GM19240 (cell line): ENCODE measurements at regions not wholly inside any gene's neighbourhood (a gene's known extent, or its start where the extent isn't known, plus 50 kb on each side); places are given as distances from the start of the nearest gene placed in this dataset.
A peak's percentile ranks its signal among the peaks of the same experiment; 100 is the strongest.
"Not testable (repeated sequence)": the region's sequence is repeated elsewhere in the genome, so short reads cannot be mapped to it uniquely, and the experiment has no call there.

Source experiments
- DNase-seq: peaks from one replicate; pipeline ENCODE4 v3.0.0; 2011; ENCODE audit warnings: low spot score; ENCODE audit not compliant: insufficient read length

DNA sequence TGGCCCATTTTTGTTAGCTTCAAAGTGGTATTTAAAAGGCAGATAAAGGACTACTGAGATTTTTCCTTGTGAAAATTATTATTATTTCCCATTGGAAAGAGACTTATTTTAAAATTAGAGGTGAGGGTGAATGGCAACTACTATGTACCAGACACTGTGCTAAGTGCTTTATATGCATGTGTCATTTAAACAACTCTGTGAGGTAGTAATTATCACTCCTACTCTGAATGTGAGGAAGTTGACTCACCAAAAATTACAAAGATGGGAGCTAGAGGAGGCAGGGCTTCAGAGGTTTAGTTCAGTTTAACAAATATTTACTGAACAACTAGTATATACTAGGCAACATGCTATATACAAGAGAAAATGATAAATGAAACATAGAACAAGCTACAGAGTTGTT, 78.2 kb downstream of the MSL3 start:
- no peak for DNase-seq

DNA sequence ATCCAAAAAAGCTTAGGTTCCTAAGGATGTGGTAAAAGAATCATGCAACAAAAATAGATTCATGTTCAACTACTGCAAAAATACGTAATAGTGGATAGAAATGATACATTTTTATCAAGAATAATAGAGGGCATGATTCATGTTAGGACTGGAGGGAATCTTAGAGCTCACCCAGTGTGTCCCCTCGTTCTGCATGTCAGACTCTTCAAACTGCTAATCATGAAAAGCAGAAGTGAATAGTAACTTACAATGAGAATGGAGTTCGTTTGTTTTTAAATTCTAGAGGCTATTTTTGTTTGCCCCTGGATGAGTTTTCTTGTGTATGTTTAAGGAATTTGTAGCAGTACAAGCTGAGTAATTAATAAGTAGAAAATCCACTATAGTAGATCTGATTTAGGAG, 79.4 kb downstream of the MSL3 start:
- DNase-seq = no peak

DNA sequence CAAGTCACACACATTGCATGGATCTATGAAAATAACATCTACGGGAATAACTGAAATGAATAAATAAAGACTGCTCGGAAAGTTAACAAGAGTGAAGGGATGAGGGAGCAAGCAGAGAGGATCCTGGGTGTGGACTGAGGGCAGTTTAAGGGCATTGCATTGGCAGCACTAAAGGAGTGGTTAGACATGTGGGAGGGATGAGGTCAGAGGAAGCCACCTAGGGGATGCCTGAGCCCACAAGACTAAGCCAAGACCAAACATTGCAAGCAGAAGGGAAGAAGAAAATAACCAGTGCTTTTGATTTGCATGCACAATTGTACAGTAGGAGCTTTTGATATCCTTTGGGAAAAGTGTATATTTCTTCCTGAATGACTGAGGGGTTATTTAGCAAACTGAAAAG, 106.1 kb downstream of the MSL3 start:
- DNase-seq = no peak

DNA sequence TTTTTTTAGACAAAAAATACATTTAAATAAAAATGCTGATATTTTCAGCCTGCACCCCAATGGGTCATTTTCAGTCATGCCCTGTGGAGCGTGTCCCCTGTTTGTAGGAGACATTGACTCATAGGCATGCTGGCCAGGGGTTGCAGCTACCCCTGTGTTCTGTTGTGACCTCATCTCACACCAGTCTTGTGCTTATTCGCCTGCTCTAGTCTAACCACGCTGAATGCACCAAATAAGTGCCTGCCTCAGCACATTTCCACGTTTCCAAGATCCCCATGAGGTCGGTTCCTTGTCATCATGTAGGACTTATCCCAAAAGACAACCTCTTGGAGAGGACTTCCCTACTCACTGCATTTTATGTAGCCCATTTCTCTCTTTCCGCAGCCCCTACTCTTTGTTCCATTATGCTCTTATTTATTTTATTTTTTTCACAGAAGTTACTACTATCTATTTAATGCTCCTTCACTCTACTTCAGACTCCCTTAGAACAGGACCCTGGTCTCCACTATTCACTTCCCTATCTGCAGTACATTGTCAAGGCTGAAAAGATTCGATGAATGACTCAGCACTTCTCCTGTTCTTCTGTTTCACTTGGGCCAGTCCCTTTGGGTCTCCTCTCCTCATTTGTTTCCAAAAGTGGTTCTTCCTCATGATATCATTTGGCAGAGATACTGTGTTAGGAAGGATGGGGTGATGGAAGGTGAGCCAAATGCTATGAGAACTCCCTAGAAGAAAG, 109.7 kb downstream of the MSL3 start:
- DNase-seq = no peak

DNA sequence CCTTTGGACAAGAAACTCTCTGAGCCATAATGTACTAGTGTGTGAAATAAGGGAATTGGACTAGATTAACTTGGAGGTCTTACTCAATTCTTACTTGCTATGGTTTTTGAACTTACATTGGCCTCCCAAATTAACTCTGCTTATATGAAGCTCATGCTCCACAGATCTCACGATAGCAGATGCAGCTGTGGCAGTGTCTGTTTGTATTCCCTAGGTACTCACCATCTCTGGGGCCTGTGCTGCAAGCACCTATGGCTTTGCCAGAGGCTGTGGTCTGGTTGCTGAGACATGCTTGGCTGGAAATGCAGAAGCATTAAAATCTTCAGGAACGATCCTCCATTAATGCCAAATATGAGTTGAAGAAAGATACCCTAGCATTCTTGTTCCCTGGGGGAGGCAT, 112.8 kb downstream of the MSL3 start:
- no peak for DNase-seq

DNA sequence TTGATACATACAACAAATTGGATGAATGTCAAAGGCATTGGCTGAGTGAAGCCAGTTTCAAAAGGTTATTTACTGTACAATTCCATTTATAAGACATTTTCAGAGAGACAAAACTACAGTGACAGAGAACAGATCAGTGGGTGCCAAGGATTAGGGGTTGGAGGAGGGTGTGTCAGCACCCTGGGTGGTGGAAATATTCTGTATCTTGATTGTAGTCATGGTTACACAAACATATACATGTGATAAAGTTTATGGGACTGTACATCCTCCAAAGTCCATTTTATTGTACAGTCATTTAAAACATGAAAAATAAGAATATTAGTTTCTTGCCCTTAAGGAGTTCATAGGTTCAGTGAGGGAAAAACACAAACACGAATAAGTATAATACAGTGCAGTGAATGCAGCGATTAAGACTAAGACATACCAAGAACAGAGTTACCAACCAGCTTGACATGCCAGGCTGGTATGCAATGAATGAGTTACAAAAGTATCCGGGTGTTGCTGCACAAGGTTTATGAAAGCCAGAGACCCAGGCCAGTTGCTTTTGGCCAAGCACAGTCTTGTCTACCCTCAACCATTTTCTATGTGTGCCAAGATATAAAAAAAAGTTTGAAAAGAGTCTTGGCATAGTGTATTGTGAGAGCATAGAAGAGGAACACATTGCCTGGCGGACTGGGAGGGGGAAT, 123.6 kb downstream of the MSL3 start:
- no peak for DNase-seq

DNA sequence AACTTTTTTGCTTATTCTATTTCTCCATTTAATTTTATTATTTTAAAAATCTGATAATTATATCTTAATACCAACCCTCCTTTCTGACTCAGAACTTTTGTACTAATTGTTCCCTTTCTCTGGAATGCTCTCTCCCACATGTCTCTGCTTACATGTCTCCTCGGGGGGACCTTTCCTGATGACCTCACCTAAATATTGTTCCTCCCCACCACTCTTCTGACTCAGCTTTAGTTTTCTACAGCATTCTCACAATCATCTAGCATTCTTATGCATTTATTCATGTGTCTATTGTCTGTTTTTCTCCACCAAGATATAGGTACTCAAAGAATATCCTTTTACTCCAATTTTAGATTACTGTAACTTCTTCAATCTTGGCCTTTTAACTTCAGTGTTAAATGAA, 128.7 kb downstream of the MSL3 start:
- no peak for DNase-seq

DNA sequence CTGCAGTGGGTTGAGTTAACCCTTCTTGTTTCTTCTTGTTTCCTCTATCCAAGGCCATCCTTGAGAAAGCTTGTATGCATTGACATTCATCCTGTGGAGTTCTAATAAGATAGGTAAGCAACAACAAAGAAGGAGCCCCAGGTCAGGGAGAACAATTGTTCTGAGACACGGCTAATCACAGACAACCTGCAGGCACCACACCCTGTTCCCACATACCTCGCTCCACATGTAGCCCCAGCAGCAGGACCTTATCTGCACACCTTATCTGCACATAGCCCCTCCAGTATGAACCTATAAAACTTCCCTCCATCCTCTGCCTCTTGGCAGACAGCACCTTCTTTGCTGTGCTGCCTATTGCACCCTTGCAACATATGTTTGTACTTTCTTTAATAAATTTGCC, 129.1 kb downstream of the MSL3 start:
- no peak for DNase-seq

DNA sequence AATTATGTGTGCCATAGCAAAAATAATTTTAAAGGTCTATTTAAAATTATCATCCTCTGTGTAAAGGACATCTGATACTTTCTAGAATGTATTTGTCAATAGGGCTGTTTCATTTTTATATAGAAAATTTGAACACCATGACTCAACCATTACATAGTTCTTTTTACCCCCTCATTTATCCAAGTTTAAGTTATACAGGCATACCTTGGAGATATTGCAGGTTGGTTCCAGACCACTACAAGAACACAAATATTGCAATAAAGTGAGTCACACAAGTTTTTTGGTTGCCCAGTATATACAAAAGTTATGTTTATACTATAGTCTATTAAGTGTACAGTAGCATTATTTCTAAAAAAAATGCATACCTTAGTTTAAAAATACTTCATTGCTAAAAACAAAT, 130.4 kb downstream of the MSL3 start:
- DNase-seq = no peak

DNA sequence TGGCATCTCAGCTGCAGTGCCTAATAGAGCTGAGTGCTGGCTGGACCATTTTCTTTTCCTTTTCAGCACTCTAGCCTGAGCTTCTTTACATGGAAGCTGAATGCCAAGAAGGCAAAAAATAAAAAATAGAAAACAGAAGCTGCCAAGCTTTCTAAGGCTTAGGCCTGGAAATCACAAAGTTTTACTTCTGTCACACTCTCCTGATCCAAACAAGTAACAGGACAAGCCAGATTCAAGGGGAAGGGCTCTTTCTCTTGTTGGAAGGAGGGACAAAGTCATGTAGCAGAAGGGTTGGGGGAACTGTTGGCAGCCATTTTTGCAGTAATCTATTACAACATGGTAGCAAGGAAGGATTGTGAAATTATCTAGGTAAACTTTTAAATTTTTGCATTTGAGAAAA, 131.8 kb downstream of the MSL3 start:
- DNase-seq = no peak

DNA sequence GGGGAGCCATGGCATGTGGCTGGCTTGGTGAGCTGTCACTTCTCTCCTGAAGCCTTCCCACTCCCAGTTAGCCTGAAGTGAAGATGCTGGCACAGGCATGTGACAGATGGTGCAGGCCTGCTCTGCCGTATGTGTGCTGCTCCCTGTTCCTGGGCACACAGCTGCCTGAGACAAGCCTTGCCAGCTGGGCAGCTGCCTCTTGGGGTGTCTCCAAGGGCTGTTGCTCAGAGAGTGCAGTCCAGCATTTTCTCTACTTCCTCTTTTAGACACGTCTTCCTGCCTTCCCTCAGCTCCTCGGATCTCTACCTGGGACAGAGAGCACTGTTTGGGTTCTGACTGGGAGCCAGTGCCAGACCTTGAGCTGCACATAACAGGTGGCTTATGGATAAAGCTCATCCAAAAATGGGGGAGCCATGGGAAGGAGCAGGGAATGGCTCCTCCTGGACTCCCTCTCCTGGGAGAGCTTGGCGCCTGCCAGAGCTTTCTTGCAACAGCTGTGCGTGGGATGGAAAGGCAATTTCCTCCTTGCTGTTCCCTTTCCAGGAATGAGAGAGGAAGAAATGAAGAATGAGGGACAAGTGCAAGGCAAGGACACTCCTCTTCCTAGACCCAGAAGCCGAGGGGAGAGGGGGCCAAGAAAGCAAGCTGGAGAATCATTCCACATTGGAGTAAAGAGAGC, 132.9 kb downstream of the MSL3 start:
- no peak for DNase-seq

DNA sequence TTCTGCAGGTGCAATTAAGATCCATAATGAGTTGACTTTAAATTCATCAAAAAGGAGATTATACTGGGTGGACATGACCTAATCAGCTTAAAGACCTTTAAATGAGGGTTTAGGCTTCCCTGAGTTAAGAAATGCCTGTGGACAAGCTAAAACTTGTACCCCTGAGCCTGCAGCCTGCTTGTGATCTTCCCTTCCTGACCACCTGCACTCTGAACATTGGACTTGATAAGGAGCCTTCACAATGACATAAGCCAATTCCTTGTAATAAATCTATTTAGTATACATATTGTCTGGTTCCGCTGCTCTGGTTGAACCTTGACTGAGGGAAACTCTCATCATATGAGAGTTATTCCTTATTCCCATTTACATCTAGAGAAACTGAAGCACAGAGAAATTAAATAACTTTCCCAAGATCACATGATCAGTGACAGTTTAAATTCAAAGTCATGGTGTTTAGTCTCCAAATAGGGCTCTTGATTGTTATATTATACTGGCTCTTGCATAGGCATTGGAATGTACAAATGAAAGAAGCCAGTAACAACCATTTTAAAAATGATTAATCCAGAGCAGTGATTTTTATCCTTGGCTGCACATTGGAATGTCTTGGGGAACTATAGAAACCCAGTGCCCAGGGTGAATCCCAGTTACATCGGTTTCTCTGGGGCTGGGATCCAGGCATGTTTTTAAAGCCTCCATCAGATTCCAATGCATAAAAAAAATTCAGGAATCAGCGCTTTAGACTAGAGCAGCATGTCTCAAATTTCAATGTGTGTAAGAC, 136.1 kb downstream of the MSL3 start:
- no peak for DNase-seq

DNA sequence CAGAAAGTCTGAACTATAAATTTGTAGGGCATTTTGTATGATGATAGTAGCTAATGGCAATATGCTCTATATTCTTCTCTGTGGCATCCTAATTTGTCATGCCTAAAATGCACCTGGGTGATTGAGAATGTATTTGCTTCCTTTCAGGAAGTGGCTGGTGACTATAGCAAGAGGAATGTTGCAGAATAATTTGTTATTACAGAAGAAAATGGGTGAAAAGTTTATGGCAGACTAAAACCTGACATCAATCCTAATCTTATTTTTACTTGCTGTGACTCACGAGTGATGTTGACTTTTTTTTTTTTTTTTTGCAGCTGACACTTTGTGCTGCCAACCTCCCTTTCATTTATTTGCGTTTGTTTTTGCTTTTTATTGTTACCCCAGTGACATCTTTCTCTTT, 141.1 kb downstream of the MSL3 start:
- DNase-seq = no peak

DNA sequence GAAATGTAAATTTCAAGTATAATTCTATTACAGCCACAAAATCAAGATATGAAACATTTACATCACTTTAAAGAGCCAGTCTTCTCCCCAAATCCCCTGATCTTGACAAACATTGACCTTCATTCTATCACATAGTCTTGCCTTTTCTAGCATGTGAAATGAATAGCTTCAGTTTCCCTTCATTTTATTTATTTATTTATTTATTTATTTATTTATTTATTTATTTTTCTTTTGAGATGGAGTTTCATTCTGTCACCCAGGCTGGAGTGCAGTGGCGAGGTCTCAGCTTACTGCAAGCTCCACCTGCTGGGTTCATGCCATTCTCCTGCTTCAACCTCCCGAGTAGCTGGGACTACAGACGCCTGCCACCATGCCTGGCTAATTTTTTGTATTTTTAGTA, 147.9 kb downstream of the MSL3 start:
- DNase-seq = not testable (repeated sequence)

DNA sequence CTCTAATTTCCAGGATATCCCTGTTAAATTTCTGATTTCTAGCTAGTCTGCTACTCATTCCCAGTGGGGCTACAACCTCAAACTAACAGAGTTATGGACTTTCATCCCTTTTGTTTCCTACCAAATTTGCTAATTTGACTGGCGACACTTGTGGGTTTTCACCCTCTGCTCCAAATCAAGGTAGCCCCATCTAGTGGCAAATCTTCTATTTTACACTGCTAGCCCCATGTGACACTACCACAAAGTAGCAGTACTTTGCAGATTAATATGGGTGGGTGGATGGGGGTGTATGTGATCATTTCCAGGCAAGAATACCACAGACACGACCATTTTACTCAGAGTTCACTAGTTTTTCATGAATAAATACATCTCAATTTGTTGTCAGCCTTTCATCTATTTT, 150.3 kb downstream of the MSL3 start:
- no peak for DNase-seq

DNA sequence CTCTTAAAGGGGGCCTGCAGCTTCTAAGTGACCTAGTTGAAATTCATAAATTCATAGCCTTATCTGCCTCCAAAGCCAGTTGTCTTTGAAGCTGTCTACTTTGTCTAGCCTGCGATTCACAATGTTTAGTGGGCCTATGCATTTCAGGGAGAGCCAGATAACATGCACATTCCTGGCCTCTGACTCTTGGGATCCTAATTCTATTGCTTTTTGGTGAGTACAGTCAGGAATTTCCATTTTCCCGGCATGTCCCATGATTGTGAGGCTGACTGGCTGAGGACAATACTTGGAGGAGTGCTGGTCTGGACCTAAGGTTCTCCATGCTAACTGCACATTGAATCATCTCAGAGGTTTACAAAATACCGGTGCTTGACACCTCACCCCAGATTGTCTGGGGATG, 155.0 kb downstream of the MSL3 start:
- no peak for DNase-seq

DNA sequence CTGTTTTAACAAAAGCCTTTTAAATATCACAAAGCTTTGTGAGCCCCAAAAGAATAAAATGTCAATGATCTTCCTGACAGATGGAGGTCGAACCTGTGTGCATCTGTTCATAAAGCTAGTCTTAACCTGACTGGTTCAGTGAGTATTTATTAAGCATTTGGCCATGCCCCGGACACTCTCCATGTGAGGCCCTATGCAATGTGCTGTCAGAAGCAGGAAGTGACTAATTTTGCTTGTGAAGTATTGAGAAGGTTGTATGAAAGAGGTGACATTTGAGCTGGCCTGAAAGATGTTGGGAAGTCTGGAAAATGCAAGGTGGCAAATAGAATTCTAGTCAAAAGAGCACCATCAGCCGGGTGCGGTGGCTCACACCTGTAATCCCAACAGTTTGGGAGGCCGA, 171.4 kb downstream of the MSL3 start:
- no peak for DNase-seq

DNA sequence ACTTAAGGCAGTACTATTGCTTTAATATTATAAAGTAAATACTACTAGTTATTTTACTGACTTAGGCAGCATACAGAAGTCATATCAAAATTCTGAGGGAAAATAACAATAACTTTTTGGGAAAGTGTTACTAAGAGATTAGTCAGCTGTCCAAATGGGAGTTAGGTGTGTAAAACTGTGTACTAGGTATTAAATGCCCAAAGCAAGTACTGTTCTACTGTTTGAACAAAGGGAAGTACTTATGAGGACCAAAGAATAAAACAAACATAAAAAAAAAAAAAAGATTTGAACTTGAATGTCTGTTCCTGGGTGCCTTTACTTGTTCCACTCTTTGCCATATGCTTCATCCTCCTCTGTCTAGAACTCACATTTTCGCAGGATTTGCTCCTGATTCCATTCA, 174.4 kb downstream of the MSL3 start:
- no peak for DNase-seq

DNA sequence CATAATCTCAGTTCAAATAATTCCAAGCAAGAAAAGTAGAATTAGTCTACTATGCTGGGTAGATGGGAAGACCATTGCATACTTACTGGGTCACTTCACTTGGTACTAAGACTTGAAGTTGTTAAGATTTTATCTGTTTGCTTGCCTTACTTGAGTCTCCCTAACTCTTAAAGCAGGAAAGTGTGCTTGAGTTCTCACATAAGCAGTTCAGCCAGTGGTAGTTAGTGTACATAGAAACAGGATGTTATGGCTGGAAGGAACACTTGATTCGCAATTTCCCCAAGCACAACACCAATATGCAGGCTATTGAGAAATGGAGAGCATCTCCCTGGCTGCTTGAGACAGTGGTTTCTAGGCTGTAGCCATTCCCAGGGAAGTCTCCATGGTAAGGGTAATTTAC, 176.1 kb downstream of the MSL3 start:
- DNase-seq = no peak

DNA sequence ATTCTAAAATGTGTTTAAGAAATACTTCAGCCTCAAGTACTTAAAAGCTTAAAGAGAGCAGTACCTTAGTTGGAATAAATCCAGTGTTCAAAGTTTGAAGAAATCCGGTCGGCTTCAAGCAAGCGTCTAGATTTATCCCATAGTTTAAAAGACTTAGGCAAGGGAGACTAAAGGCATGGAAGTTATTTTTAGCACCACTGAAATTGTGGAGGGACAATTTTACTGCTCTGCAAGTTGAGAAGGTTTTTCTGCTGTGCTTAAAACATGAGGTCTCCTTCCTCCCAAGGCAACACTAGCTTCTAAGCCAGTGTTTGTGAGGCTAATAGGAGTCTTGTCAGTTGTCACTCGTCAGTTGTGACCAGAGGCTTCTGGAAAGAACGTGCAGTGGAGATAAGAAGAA, 183.5 kb downstream of the MSL3 start:
- DNase-seq = no peak

DNA sequence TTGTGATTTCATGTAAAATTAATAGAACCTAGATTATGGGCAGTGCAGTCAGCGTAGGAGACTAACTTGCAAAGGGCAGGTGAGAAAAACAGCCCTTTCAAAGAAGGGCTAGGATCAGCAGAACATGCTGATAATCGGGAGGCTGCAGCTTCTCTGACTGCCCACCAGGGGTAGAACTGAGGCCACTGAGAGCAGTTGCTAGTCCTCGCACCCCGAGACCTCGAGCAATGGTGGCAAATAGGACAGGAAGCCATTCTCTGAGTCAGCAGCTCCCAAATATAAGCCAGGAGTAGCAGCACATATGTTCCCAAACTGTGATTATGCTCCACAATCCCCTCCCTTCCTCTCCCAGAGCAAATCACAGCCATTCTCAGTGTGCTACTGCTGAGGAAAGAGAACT, 186.5 kb downstream of the MSL3 start:
- DNase-seq = peak; percentile 30

DNA sequence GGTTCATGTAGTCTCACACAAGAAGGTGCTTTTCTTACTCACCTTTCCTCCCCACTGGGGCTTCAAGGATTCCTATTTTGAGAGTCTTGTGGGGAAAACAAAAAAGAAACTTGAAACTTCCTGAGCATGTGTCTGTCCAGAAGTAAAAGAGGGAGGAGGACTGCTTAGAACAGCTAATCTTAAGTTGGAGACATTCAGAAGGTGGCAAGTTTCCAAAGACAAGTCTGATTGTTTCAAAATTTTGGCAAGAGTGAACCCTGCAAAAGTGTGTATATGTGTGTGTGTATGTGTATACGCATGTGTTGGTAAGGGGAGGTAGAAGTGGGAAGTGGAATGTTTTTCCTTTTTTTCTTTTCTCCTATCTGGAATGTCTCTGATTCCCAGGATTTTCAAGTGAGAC, 189.0 kb upstream of the FRMPD4 start:
- DNase-seq = no peak
